HG02571 (cell line): ENCODE measurements at regions not wholly inside any gene's neighbourhood (a gene's known extent, or its start where the extent isn't known, plus 50 kb on each side); places are given as distances from the start of the nearest gene placed in this dataset.

Experiments
- ATAC-seq: cut with Tn5 transposase; IDR thresholded peaks from one replicate; pipeline ENCODE4 v1.9.1; 2021; ENCODE audit warnings: mild to moderate bottlenecking, moderate library complexity; ENCODE audit not compliant: unreplicated experiment

- no peak for ATAC-seq
Observed at GRCh38 chr12:126051611-126052107, 986.4 kb downstream of the AACS start.

- ATAC-seq = no peak
Observed at GRCh38 chr12:126055521-126055920, 990.3 kb downstream of the AACS start.

- ATAC-seq = no peak
Observed at GRCh38 chr12:126061777-126062176, 996.5 kb downstream of the AACS start.

GRCh38 chr12:126064028-126064427 is 998.8 kb downstream of the AACS start:
- ATAC-seq = no peak

GRCh38 chr12:126067626-126068329 is 1002.5 kb downstream of the AACS start:
- ATAC-seq = no peak

- ATAC-seq = no peak
Observed at GRCh38 chr12:126069549-126070165, 1004.4 kb downstream of the AACS start.

- ATAC-seq = no peak
Observed at GRCh38 chr12:126076515-126076914, 1011.3 kb downstream of the AACS start.

GRCh38 chr12:126083926-126084325 is 1018.7 kb downstream of the AACS start:
- no peak for ATAC-seq

GRCh38 chr12:126084480-126084879 is 1019.2 kb downstream of the AACS start:
- no peak for ATAC-seq

GRCh38 chr12:126086242-126086641 is 1021.0 kb downstream of the AACS start:
- ATAC-seq = no peak

GRCh38 chr12:126087692-126088091 is 1022.5 kb downstream of the AACS start:
- ATAC-seq = no peak

- no peak for ATAC-seq
Observed at GRCh38 chr12:126093908-126094307, 1028.7 kb downstream of the AACS start.

GRCh38 chr12:126095748-126096510 is 1030.7 kb downstream of the AACS start:
- no peak for ATAC-seq

GRCh38 chr12:126106706-126107105 is 1041.5 kb downstream of the AACS start:
- ATAC-seq = no peak

- no peak for ATAC-seq
Observed at GRCh38 chr12:126107659-126108058, 1042.4 kb downstream of the AACS start.

GRCh38 chr12:126108247-126108646 is 1043.0 kb downstream of the AACS start:
- no peak for ATAC-seq

GRCh38 chr12:126112141-126112540 is 1046.9 kb downstream of the AACS start:
- no peak for ATAC-seq

- ATAC-seq = no peak
Observed at GRCh38 chr12:126112849-126113248, 1047.6 kb downstream of the AACS start.

GRCh38 chr12:126114441-126114840 is 1049.2 kb downstream of the AACS start:
- ATAC-seq = no peak

GRCh38 chr12:126117502-126117901 is 1052.3 kb downstream of the AACS start:
- ATAC-seq = no peak

GRCh38 chr12:126139355-126139754 is 1074.1 kb downstream of the AACS start:
- ATAC-seq = no peak

GRCh38 chr12:126144603-126145002 is 1079.4 kb downstream of the AACS start:
- no peak for ATAC-seq
